MCF 10A (cell line): ENCODE measurements at regions not wholly inside any gene's neighbourhood (a gene's known extent, or its start where the extent isn't known, plus 50 kb on each side); places are given as distances from the start of the nearest gene placed in this dataset.

Experiments
- BruUV-seq: library from RNA; stranded (reverse); fragments of 400-500 nt; replicated peaks from 2 replicates; lab custom pipeline; 2021; lab: Mats Ljungman, UMichigan
- CTCF ChIA-PET: fragments of 300-600 bp; sonication (Branson Sonifier 250); formaldehyde crosslinking; extraction: SDS; loops from one replicate; lab custom pipeline; 2021; ENCODE audit warnings: antibody characterized with exemption, inconsistent platforms; lab: Yijun Ruan, JAX
- POLR2A ChIA-PET: fragments of 300-600, 350-650 bp; sonication (Branson Sonifier 250); formaldehyde crosslinking; extraction: SDS; loops from one replicate; lab custom pipeline; 2020; ENCODE audit warnings: antibody characterized with exemption, inconsistent platforms; lab: Yijun Ruan, JAX
- DNase-seq: peaks from one replicate; pipeline ENCODE4 v3.0.0-alpha.2; 2018; ENCODE audit not compliant: unreplicated experiment
- H3K27ac Mint-ChIP-seq: one replicate; pipeline ENCODE4 v1.8.0; 2022; ENCODE audit warnings: mild to moderate bottlenecking, low read depth, mixed read lengths; ENCODE audit not compliant: unreplicated experiment
- H3K27me3 Mint-ChIP-seq: one replicate; pipeline ENCODE4 v1.8.0; 2022; ENCODE audit warnings: mixed read lengths; ENCODE audit not compliant: insufficient read depth, unreplicated experiment
- H3K36me3 Mint-ChIP-seq: one replicate; pipeline ENCODE4 v1.8.0; 2022; ENCODE audit warnings: mild to moderate bottlenecking, moderate library complexity, mixed read lengths; ENCODE audit not compliant: insufficient read depth, unreplicated experiment
- H3K4me1 Mint-ChIP-seq: one replicate; pipeline ENCODE4 v1.8.0; 2022; ENCODE audit warnings: mixed read lengths; ENCODE audit not compliant: insufficient read depth, unreplicated experiment
- H3K4me3 Mint-ChIP-seq: one replicate; pipeline ENCODE4 v1.8.0; 2022; ENCODE audit warnings: mild to moderate bottlenecking, moderate library complexity, mixed read lengths; ENCODE audit not compliant: unreplicated experiment
- H3K9me3 Mint-ChIP-seq: one replicate; pipeline ENCODE4 v1.8.0; 2022; ENCODE audit warnings: mixed read lengths; ENCODE audit not compliant: unreplicated experiment
- CTCF ChIP-seq: fragments of 200-600 bp; IDR thresholded peaks from one replicate; pipeline ENCODE4 v1.8.0; 2022; ENCODE audit warnings: antibody characterized with exemption, mild to moderate bottlenecking; ENCODE audit not compliant: unreplicated experiment
- intact Hi-C: fragments of 100-400 bp; cut with micrococcal nuclease; formaldehyde crosslinking; loops from 2 replicates; pipeline ENCODE4 v1.14.1; 2022

- H3K27me3 Mint-ChIP-seq = no peaks in the 10 kb centered on the region
- ChIA-PET POLR2A (interaction anchor here (0.7 to 1.1 kb wide), 6 partner anchors 13 to 571 kb away, joined by 3 read pairs; no protein-coding TSS in a partner anchor), CTCF (interaction anchor here (0.6 to 1.8 kb wide), 7 partner anchors 12 to 452 kb away, joined by 3 to 13 read pairs (median 3); no protein-coding TSS in a partner anchor)
- no peak overlapping the region for H3K27ac Mint-ChIP-seq
- peak; percentile 54 for DNase-seq
- H3K4me1 Mint-ChIP-seq = peaks cover 17% of the 10 kb centered on the region
- TF ChIP-seq CTCF = no peak
- BruUV-seq = no TSS peak
- intact Hi-C loops = no loop called here
- H3K36me3 Mint-ChIP-seq = no peaks in the 10 kb centered on the region
- peak overlapping the region; percentile 4 for H3K4me3 Mint-ChIP-seq
- H3K9me3 Mint-ChIP-seq = no peaks in the 10 kb centered on the region
Measured at GRCh38 chr4:71259911-71260331, 78.9 kb upstream of the SLC4A4 start.

- TF ChIP-seq CTCF = no peak
- H3K9me3 Mint-ChIP-seq = no peaks in the 10 kb centered on the region
- no peak overlapping the region for H3K4me3 Mint-ChIP-seq
- no peaks in the 10 kb centered on the region for H3K36me3 Mint-ChIP-seq
- intact Hi-C loops = no loop called here
- H3K27me3 Mint-ChIP-seq = no peaks in the 10 kb centered on the region
- CTCF ChIA-PET = interaction anchor here (0.6 to 1.8 kb wide), 4 partner anchors 32 to 658 kb away, joined by 3 to 13 read pairs (median 4); no protein-coding TSS in a partner anchor
- POLR2A ChIA-PET = interaction anchor here (1.0 to 1.1 kb wide), 3 partner anchors 65 to 572 kb away, joined by 3 read pairs; no protein-coding TSS in a partner anchor
- no peak for DNase-seq
- H3K27ac Mint-ChIP-seq = no peak overlapping the region
- BruUV-seq = no TSS peak
- peaks cover 17% of the 10 kb centered on the region for H3K4me1 Mint-ChIP-seq
Measured at GRCh38 chr4:71260544-71260943, 78.3 kb upstream of the SLC4A4 start.

GRCh38 chr4:71261001-71261400, 77.8 kb upstream of the SLC4A4 start:
- ChIA-PET POLR2A (no interaction called here), CTCF (interaction anchor here (0.6 to 1.0 kb wide), 2 partner anchors 130 to 658 kb away, joined by 3 to 4 read pairs; no protein-coding TSS in a partner anchor)
- H3K36me3 Mint-ChIP-seq = no peaks in the 10 kb centered on the region
- intact Hi-C loops = no loop called here
- no TSS peak for BruUV-seq
- H3K4me1 Mint-ChIP-seq = peaks cover 17% of the 10 kb centered on the region
- DNase-seq = no peak
- no peaks in the 10 kb centered on the region for H3K27me3 Mint-ChIP-seq
- H3K27ac Mint-ChIP-seq = no peak overlapping the region
- no peak overlapping the region for H3K4me3 Mint-ChIP-seq
- no peaks in the 10 kb centered on the region for H3K9me3 Mint-ChIP-seq
- TF ChIP-seq CTCF = no peak

GRCh38 chr4:71261633-71262121, 77.1 kb upstream of the SLC4A4 start:
- no peak for DNase-seq
- Mint-ChIP-seq H3K36me3 (no peaks in the 10 kb centered on the region), H3K4me3 (no peak overlapping the region), H3K9me3 (no peaks in the 10 kb centered on the region), H3K4me1 (peaks cover 17% of the 10 kb centered on the region), H3K27ac (no peak overlapping the region), H3K27me3 (no peaks in the 10 kb centered on the region)
- ChIA-PET POLR2A (no interaction called here), CTCF (interaction anchor here (1.0 kb wide), 1 partner anchor 130 kb away, joined by 3 read pairs; no protein-coding TSS in a partner anchor)
- BruUV-seq = no TSS peak
- intact Hi-C loops = no loop called here
- TF ChIP-seq CTCF = no peak
